ENCODE measurements at regions not wholly inside any gene's neighbourhood (a gene's known extent, or its start where the extent isn't known, plus 50 kb on each side); places are given as distances from the start of the nearest gene placed in this dataset.

DNA sequence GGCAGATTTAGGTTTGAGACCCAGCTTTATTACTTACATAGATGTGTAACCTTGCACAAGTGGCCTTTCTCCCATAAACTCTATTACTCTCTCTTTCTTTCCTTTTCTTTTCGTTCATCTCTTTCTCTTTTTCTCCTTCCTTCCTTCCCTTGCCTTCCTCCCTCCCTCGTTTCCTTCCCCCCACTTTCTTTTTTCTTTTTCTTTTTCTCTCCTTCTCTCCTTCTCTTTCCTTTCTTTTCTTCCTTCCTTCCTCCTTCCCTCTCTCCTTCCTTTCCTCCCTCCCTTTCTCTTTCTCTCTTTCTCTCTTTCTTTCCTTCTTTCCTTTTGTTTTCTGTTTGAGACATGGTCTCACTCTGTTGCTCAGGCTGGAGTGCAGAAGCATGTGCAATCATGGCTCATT lies 526.4 kb upstream of the CXorf51A start:
- CTCF ChIA-PET (ENCODE audit: partially characterized antibody) = no interaction called here
- no peak overlapping the region for H2BK12ac ChIP-seq (ENCODE audit: low read depth, low read length)
- TF ChIP-seq, protein P1, sequence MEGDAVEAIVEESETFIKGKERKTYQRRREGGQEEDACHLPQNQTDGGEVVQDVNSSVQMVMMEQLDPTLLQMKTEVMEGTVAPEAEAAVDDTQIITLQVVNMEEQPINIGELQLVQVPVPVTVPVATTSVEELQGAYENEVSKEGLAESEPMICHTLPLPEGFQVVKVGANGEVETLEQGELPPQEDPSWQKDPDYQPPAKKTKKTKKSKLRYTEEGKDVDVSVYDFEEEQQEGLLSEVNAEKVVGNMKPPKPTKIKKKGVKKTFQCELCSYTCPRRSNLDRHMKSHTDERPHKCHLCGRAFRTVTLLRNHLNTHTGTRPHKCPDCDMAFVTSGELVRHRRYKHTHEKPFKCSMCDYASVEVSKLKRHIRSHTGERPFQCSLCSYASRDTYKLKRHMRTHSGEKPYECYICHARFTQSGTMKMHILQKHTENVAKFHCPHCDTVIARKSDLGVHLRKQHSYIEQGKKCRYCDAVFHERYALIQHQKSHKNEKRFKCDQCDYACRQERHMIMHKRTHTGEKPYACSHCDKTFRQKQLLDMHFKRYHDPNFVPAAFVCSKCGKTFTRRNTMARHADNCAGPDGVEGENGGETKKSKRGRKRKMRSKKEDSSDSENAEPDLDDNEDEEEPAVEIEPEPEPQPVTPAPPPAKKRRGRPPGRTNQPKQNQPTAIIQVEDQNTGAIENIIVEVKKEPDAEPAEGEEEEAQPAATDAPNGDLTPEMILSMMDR (IDR thresholded peaks at IDR 0.05; ENCODE audit: control extremely low read depth in 1 of 3, insufficient read depth in 1 of 3, low read depth in 1 of 3, low read length in 3 of 3) = no peak
- no peak for TF ChIP-seq NRF1 (IDR thresholded peaks at IDR 0.05; ENCODE audit: low read depth, low read length)
- TF ChIP-seq, protein P2, sequence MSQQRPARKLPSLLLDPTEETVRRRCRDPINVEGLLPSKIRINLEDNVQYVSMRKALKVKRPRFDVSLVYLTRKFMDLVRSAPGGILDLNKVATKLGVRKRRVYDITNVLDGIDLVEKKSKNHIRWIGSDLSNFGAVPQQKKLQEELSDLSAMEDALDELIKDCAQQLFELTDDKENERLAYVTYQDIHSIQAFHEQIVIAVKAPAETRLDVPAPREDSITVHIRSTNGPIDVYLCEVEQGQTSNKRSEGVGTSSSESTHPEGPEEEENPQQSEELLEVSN (IDR thresholded peaks at IDR 0.05) = no peak
- TF ChIP-seq EGR1 (IDR thresholded peaks at IDR 0.05; ENCODE audit: borderline replicate concordance, low read depth, low read length) = no peak
- TF ChIP-seq HDAC6 (IDR thresholded peaks at IDR 0.05; ENCODE audit: low read depth, low read length) = no peak
- no peak for TF ChIP-seq YY1 (IDR thresholded peaks at IDR 0.05; ENCODE audit: low read depth, low read length)
- no peak for TF ChIP-seq EZH2 (IDR thresholded peaks at IDR 0.05; ENCODE audit: low read depth, low read length, severe bottlenecking)
- TF ChIP-seq BRCA1 (IDR thresholded peaks at IDR 0.05; ENCODE audit: low read depth, low read length) = no peak
- TF ChIP-seq RNF2 (IDR thresholded peaks at IDR 0.05; ENCODE audit: borderline replicate concordance, low read depth, low read length, missing control alignments, poor library complexity, severe bottlenecking) = no peak
- TF ChIP-seq SP2 (IDR thresholded peaks at IDR 0.05; ENCODE audit: low read length) = no peak
- TF ChIP-seq TEAD4 (IDR thresholded peaks at IDR 0.05; ENCODE audit: low read depth, low read length) = no peak
- no peak for TF ChIP-seq BACH1 (IDR thresholded peaks at IDR 0.05; ENCODE audit: low read length)

More for the DNA sequence above, 526.4 kb upstream of the CXorf51A start:
- no peak overlapping the region for H3K4me3 ChIP-seq (ENCODE audit: extremely low read depth in 1 of 4, insufficient read depth in 2 of 4, low read depth in 3 of 4, low read length in 4 of 4)
- no peak overlapping the region for H3K9ac ChIP-seq (replicated peaks in 1 of 4; ENCODE audit: extremely low read depth in 1 of 4, low read depth in 3 of 4, low read length in 3 of 4)
- no peak for DNase-seq (ENCODE audit: low read depth in 1 of 2, low spot score in 2 of 2)
- H3K4me1 ChIP-seq (replicated peaks in 1 of 4; ENCODE audit: control insufficient read depth in 3 of 4, insufficient read depth in 4 of 4, low read length in 3 of 4) = no peaks in the 10 kb centered on the region
- no peaks in the 10 kb centered on the region for H4K20me1 ChIP-seq (replicated peaks in 1 of 2; ENCODE audit: control insufficient read depth in 1 of 2, insufficient read depth in 2 of 2, low read length in 2 of 2)
- no peak overlapping the region for H2AFZ ChIP-seq (ENCODE audit: low read length)
- POLR2A ChIA-PET (ENCODE audit: partially characterized antibody) = no interaction called here
- H3K36me3 ChIP-seq (ENCODE audit: control insufficient read depth in 2 of 4, insufficient read depth in 4 of 4, low read length in 3 of 4) = no peaks in the 10 kb centered on the region
- H3K56ac ChIP-seq (replicated peaks; ENCODE audit: insufficient read length, low read depth, low read length) = no peak overlapping the region
- no peak overlapping the region for H3K14ac ChIP-seq (ENCODE audit: insufficient read length)
- H3K23me2 ChIP-seq (ENCODE audit: low read depth, low read length) = no peaks in the 10 kb centered on the region
- 46 to 67% methylated on average over 2 of the region's 2 CpGs for WGBS, 2 experiments (ENCODE audit: extremely low coverage in 1 of 2, insufficient coverage in 1 of 2, insufficient read length in 1 of 2, insufficient replicate concordance in 2 of 2, low coverage in 1 of 2, low lambda C conversion rate in 2 of 2, missing lambda C conversion rate in 1 of 2)
- no peak overlapping the region for H3K4ac ChIP-seq (replicated peaks; ENCODE audit: insufficient read length, low read depth, low read length)
- H2BK120ac ChIP-seq (replicated peaks; ENCODE audit: low read depth, low read length) = no peak overlapping the region
- no peaks in the 10 kb centered on the region for H3K9me3 ChIP-seq (ENCODE audit: insufficient read depth in 2 of 2, low read depth in 1 of 2, low read length in 1 of 2)
- H3K79me1 ChIP-seq (ENCODE audit: low read depth, low read length) = no peaks in the 10 kb centered on the region
- H3K79me2 ChIP-seq (ENCODE audit: control insufficient read depth in 1 of 2, insufficient read depth in 2 of 2, low read length in 2 of 2) = no peaks in the 10 kb centered on the region
- no peak overlapping the region for H2BK15ac ChIP-seq (ENCODE audit: low read length)
- no peak overlapping the region for H2BK20ac ChIP-seq (ENCODE audit: low read length)
- H4K91ac ChIP-seq (replicated peaks; ENCODE audit: insufficient read length, low read length) = no peak overlapping the region
- no peak overlapping the region for H3K4me2 ChIP-seq (ENCODE audit: insufficient read depth in 1 of 2, low read depth in 2 of 2, low read length in 2 of 2)
- no peak overlapping the region for H2BK5ac ChIP-seq (ENCODE audit: low read depth, low read length)
- FAIRE-seq = no peak
- no peak overlapping the region for H4K8ac ChIP-seq (ENCODE audit: extremely low read depth, insufficient read depth, low read length)
- no peak overlapping the region for H3K23ac ChIP-seq (ENCODE audit: insufficient read length)
- H3K18ac ChIP-seq (ENCODE audit: extremely low read depth, low read length) = no peak overlapping the region
- no peaks in the 10 kb centered on the region for H3K27me3 ChIP-seq (replicated peaks in 1 of 4; ENCODE audit: control insufficient read depth in 3 of 4, extremely low read depth in 1 of 4, insufficient read depth in 3 of 4, low read length in 3 of 4)
- H4K5ac ChIP-seq (ENCODE audit: insufficient read length, low read depth, low read length) = no peak overlapping the region
- H2AK5ac ChIP-seq (ENCODE audit: low read depth, low read length) = no peak overlapping the region
- H3K27ac ChIP-seq (ENCODE audit: low read depth, low read length) = no peak overlapping the region

All from H1 (cell line).